ENCODE measurements at regions not wholly inside any gene's neighbourhood (a gene's known extent, or its start where the extent isn't known, plus 50 kb on each side); places are given as distances from the start of the nearest gene placed in this dataset.

DNA sequence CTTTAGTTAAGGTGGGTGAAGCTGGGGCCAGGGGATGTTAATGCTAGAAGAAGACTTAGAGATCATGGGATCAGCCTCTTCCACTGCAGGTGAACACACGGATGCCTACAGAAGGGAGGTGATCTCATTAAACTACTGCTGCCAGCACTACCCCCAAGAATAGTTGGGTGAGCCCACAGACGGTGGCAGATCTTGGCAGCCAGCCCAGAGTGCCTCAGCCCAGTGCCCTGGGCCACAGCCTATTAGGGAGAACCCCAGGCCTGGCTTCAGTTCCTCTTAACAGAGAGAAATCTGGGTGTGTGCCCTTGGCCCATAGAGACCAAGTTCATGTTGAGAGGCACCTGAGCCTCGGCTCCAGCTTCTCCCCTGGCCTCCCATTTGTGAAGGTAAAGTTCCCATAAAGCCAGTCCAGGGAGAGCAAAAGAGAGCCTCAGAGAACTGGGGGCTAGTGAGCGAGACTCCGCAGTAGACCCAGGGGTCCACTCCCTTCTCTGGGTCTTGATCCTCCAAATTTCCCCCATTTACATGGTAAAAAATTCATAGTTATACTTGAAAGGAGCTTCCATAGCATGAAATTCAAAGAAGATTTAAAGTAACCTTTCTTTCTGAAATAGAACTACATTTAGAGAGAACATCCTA lies 125.0 kb upstream of the CCND2 start:
- TF ChIP-seq POLR2A (IDR thresholded peaks at IDR 0.05; ENCODE audit: low read depth, low read length) (no peak), ZNF217 (IDR thresholded peaks at IDR 0.05) (peak; percentile 83; the same call in 1 of the 2 replicates), JUNB (IDR thresholded peaks at IDR 0.05) (no peak), TAF1 (IDR thresholded peaks at IDR 0.05; ENCODE audit: borderline replicate concordance, low read depth, low read length) (no peak)
